ENCODE measurements at regions not wholly inside any gene's neighbourhood (a gene's known extent, or its start where the extent isn't known, plus 50 kb on each side); places are given as distances from the start of the nearest gene placed in this dataset.

GRCh38 chr15:94077938-94078337, 153.4 kb upstream of the MCTP2 start:
- POLR2A ChIA-PET = no interaction called here
- ATAC-seq (no peak), DNase-seq (ENCODE audit: low spot score) (no peak)
- H3K4me1 Mint-ChIP-seq = peaks cover 7% of the 10 kb centered on the region
- no peak for TF ChIP-seq ARID4B (CRISPR knock-in tag; IDR thresholded peaks at IDR 0.05; ENCODE audit: borderline replicate concordance)
- no peak for TF ChIP-seq FOXP4 (CRISPR knock-in tag; IDR thresholded peaks at IDR 0.05)
- TF ChIP-seq FOXP1 (CRISPR knock-in tag; IDR thresholded peaks at IDR 0.05; ENCODE audit: borderline replicate concordance) = no peak
- TF ChIP-seq AFF4 (CRISPR knock-in tag; IDR thresholded peaks at IDR 0.05; ENCODE audit: borderline replicate concordance) = no peak
- TF ChIP-seq FOXJ3 (CRISPR knock-in tag; IDR thresholded peaks at IDR 0.05; ENCODE audit: borderline replicate concordance) = no peak
- no peak for TF ChIP-seq PRDM15 (CRISPR knock-in tag; IDR thresholded peaks at IDR 0.05)
- no peak for TF ChIP-seq ZNF121 (CRISPR knock-in tag; IDR thresholded peaks at IDR 0.05)
- no peak for TF ChIP-seq E2F1 (CRISPR knock-in tag; IDR thresholded peaks at IDR 0.05)
- TF ChIP-seq ZNF232 (CRISPR knock-in tag; IDR thresholded peaks at IDR 0.05) = no peak
- TF ChIP-seq CREB1 (CRISPR knock-in tag; IDR thresholded peaks at IDR 0.05) = no peak
- TF ChIP-seq SP1 (CRISPR knock-in tag; conservative IDR thresholded peaks at IDR 0.05) = no peak
- TF ChIP-seq CREM (CRISPR knock-in tag; IDR thresholded peaks at IDR 0.05) = no peak
- no peak for TF ChIP-seq GABPB1 (CRISPR knock-in tag; IDR thresholded peaks at IDR 0.05)
- no peak for TF ChIP-seq ZMAT4 (CRISPR knock-in tag; IDR thresholded peaks at IDR 0.05)
- H3K27me3 Mint-ChIP-seq (ENCODE audit: low read depth) = no peaks in the 10 kb centered on the region
- CTCF ChIA-PET = no interaction called here
- H3K36me3 Mint-ChIP-seq = no peaks in the 10 kb centered on the region
- H3K27ac Mint-ChIP-seq = no peak overlapping the region
- no peak overlapping the region for H3K4me3 Mint-ChIP-seq
- no peaks in the 10 kb centered on the region for H3K9me3 Mint-ChIP-seq
